ENCODE measurements at regions not wholly inside any gene's neighbourhood (a gene's known extent, or its start where the extent isn't known, plus 50 kb on each side); places are given as distances from the start of the nearest gene placed in this dataset.

- no peak for TF ChIP-seq EZH2 (optimal IDR thresholded peaks at IDR 0.05; ENCODE audit: low read depth, low read length)
- TF ChIP-seq, protein P1, sequence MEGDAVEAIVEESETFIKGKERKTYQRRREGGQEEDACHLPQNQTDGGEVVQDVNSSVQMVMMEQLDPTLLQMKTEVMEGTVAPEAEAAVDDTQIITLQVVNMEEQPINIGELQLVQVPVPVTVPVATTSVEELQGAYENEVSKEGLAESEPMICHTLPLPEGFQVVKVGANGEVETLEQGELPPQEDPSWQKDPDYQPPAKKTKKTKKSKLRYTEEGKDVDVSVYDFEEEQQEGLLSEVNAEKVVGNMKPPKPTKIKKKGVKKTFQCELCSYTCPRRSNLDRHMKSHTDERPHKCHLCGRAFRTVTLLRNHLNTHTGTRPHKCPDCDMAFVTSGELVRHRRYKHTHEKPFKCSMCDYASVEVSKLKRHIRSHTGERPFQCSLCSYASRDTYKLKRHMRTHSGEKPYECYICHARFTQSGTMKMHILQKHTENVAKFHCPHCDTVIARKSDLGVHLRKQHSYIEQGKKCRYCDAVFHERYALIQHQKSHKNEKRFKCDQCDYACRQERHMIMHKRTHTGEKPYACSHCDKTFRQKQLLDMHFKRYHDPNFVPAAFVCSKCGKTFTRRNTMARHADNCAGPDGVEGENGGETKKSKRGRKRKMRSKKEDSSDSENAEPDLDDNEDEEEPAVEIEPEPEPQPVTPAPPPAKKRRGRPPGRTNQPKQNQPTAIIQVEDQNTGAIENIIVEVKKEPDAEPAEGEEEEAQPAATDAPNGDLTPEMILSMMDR (IDR thresholded peaks at IDR 0.05; ENCODE audit: low read length): no peak
Measured at GRCh38 chr2:129381789-129382188, 597.7 kb upstream of the RAB6C start.
